HepG2 (cell line): ENCODE measurements at regions not wholly inside any gene's neighbourhood (a gene's known extent, or its start where the extent isn't known, plus 50 kb on each side); places are given as distances from the start of the nearest gene placed in this dataset.

Source experiments
- ATAC-seq: fragments of 200-7000 bp; cut with Tn5 transposase; 3 replicates; pipeline ENCODE4 v1.9.1; 2020; ENCODE audit warnings: mild to moderate bottlenecking, moderate library complexity
- BruUV-seq: library from RNA; stranded (reverse); fragments of 400-500 nt; replicated peaks from 2 replicates; lab custom pipeline; 2021; lab: Mats Ljungman, UMichigan
- CTCF ChIA-PET: fragments of 300-600 bp; formaldehyde crosslinking; extraction: SDS; loops from one replicate; lab custom pipeline; 2021; ENCODE audit warnings: low total read pairs, inconsistent platforms, low intra/inter-chr PET ratio; lab: Yijun Ruan, JAX
- POLR2A ChIA-PET: fragments of 350-600 bp; sonication (Branson Sonifier 250); formaldehyde crosslinking; loops from one replicate; lab custom pipeline; 2020; ENCODE audit warnings: antibody characterized with exemption, inconsistent platforms; lab: Yijun Ruan, JAX
- DNase-seq: peaks from one replicate; pipeline ENCODE4 v3.0.0-alpha.2; 2015; ENCODE audit warnings: low spot score
- FAIRE-seq: peaks from 3 replicates; lab custom pipeline; 2011; peaks lifted over from hg19 to GRCh38; lab: Jason Lieb, UNC
- H2AFZ ChIP-seq: one replicate; pipeline ENCODE4 v1.6.1; 2011; ENCODE audit warnings: low read length, inconsistent platforms
- H3K27ac ChIP-seq: fragments of 300-600 bp; 3 replicates; pipeline ENCODE4 v1.8.0; 2011; ENCODE audit warnings: mixed run types, mild to moderate bottlenecking, mixed read lengths, low read length, inconsistent platforms; ENCODE audit not compliant: insufficient read depth; ENCODE audit errors: extremely low read length
- H3K27me3 ChIP-seq, 2 experiments: fragments of 200-600 bp in 1 of 2; 2 replicates in 1 of 2; 3 replicates in 1 of 2; pipeline versions ENCODE4 v1.6.0 to v1.8.0; 2011; ENCODE audit warnings: low read length in 2 of 2, mild to moderate bottlenecking in 2 of 2, moderate library complexity in 2 of 2, inconsistent platforms in 1 of 2; ENCODE audit not compliant: insufficient read depth in 2 of 2, control insufficient read depth in 1 of 2
- H3K36me3 ChIP-seq, 2 experiments: fragments of 200-600 bp in 1 of 2; replicated peaks in 1 of 2; 2 replicates in 1 of 2; 3 replicates in 1 of 2; pipeline versions ENCODE4 v1.5.1 to v1.8.0; 2011; ENCODE audit warnings: low read length in 2 of 2, inconsistent platforms in 1 of 2; ENCODE audit not compliant: insufficient read depth in 2 of 2, control insufficient read depth in 1 of 2
- H3K4me1 ChIP-seq: 2 replicates; pipeline ENCODE4 v1.5.1; 2012; ENCODE audit warnings: low read length, inconsistent platforms; ENCODE audit not compliant: insufficient read depth
- H3K4me2 ChIP-seq: 2 replicates; pipeline ENCODE4 v1.6.0; 2011; ENCODE audit warnings: low read depth, low read length, inconsistent platforms
- H3K4me3 ChIP-seq, 3 experiments: fragments of 200-600 bp in 1 of 3; sonication (generic), shearing (Covaris generic) in 1 of 3; replicated peaks in 1 of 3; 2 replicates each; pipeline ENCODE4 v1.5.1; 2011 to 2016; ENCODE audit warnings: low read length in 3 of 3, inconsistent platforms in 2 of 3, low read depth in 2 of 3, mild to moderate bottlenecking in 2 of 3, control low read depth in 1 of 3, mixed read lengths in 1 of 3; ENCODE audit not compliant: insufficient read depth in 1 of 3
- H3K79me2 ChIP-seq: one replicate; pipeline ENCODE4 v1.6.1; 2011; ENCODE audit warnings: low read length, inconsistent platforms; ENCODE audit not compliant: insufficient read depth
- H3K9ac ChIP-seq: 2 replicates; pipeline ENCODE4 v1.6.0; 2011; ENCODE audit warnings: mild to moderate bottlenecking, low read depth, low read length, inconsistent platforms; ENCODE audit not compliant: insufficient read depth
- H3K9me3 ChIP-seq: 2 replicates; pipeline ENCODE4 v1.5.1; 2012; ENCODE audit warnings: mild to moderate bottlenecking, low read length
- H4K20me1 ChIP-seq: 2 replicates; pipeline ENCODE4 v1.6.0; 2011; ENCODE audit warnings: inconsistent platforms, mild to moderate bottlenecking, low read length, moderate library complexity; ENCODE audit not compliant: insufficient read depth
- ASH2L ChIP-seq: fragments of 300-600, 200-600 bp; sonication (generic); IDR thresholded peaks from 2 replicates; pipeline ENCODE4 v1.7.0; 2017; ENCODE audit warnings: low read depth, mild to moderate bottlenecking, moderate library complexity, mixed read lengths, low read length; ENCODE audit not compliant: insufficient read length
- CAMTA2 ChIP-seq: sonication (generic); formaldehyde crosslinking; IDR thresholded peaks from 2 replicates; pipeline ENCODE4 v1.4.0; 2020; ENCODE audit warnings: mild to moderate bottlenecking, missing genetic modification reagents, borderline replicate concordance
- E2F1 ChIP-seq: sonication (generic); formaldehyde crosslinking; IDR thresholded peaks from 2 replicates; pipeline ENCODE4 v1.5.0; 2020; ENCODE audit warnings: missing genetic modification reagents
- FOSL1 ChIP-seq: sonication (generic); formaldehyde crosslinking; IDR thresholded peaks from 2 replicates; pipeline ENCODE4 v1.9.0; 2021; ENCODE audit warnings: missing genetic modification reagents, borderline replicate concordance
- GZF1 ChIP-seq: sonication (generic); formaldehyde crosslinking; IDR thresholded peaks from 2 replicates; pipeline ENCODE4 v1.5.1; 2020; ENCODE audit warnings: mild to moderate bottlenecking, missing genetic modification reagents
- NAIF1 ChIP-seq: sonication (generic); formaldehyde crosslinking; IDR thresholded peaks from 2 replicates; pipeline ENCODE4 v1.5.0; 2020; ENCODE audit warnings: mild to moderate bottlenecking, missing genetic modification reagents, borderline replicate concordance
- TBL1XR1 ChIP-seq: fragments of 150-350 bp; IDR thresholded peaks from 2 replicates; pipeline ENCODE4 v1.6.1; 2014; ENCODE audit warnings: borderline replicate concordance, low read length; ENCODE audit not compliant: partially characterized antibody
- UBTF ChIP-seq: sonication (generic); formaldehyde crosslinking; IDR thresholded peaks from 2 replicates; pipeline ENCODE4 v1.4.0; 2020; ENCODE audit warnings: mild to moderate bottlenecking, missing genetic modification reagents
- USF2 ChIP-seq, 2 experiments: sonication (generic) in 1 of 2; formaldehyde crosslinking in 1 of 2; IDR thresholded peaks; 2 replicates each; pipeline versions ENCODE4 v1.5.1 to v1.6.1; 2011 to 2020; ENCODE audit warnings: borderline replicate concordance in 1 of 2, low read depth in 1 of 2, low read length in 1 of 2, mild to moderate bottlenecking in 1 of 2, missing genetic modification reagents in 1 of 2, moderate library complexity in 1 of 2
- ZNF207 ChIP-seq: fragments of 450-650 bp; IDR thresholded peaks from 2 replicates; pipeline ENCODE4 v1.6.1; 2016; ENCODE audit warnings: antibody characterized with exemption, borderline replicate concordance
- ZNF33A ChIP-seq: sonication (generic); formaldehyde crosslinking; IDR thresholded peaks from 2 replicates; pipeline ENCODE4 v1.5.1; 2020; ENCODE audit warnings: missing genetic modification reagents, mild to moderate bottlenecking, moderate library complexity, borderline replicate concordance
- ZNF383 ChIP-seq: sonication (generic); formaldehyde crosslinking; IDR thresholded peaks from 2 replicates; pipeline ENCODE4 v1.4.0; 2020; ENCODE audit warnings: missing genetic modification reagents, mild to moderate bottlenecking, borderline replicate concordance
- ZNF441 ChIP-seq: sonication (generic); formaldehyde crosslinking; IDR thresholded peaks from 2 replicates; pipeline ENCODE4 v1.7.0; 2021; ENCODE audit warnings: missing genetic modification reagents, borderline replicate concordance
- WGBS: methylation state at CpG from one replicate; pipeline ENCODE4 v1.1.6; 2017; ENCODE audit warnings: low lambda C conversion rate; 5-methylcytosine and 5-hydroxymethylcytosine counted together
- in situ Hi-C: cut with HindIII; loops from 2 replicates; pipeline ENCODE4 v1.10.0; 2017; ENCODE audit warnings: low pct_unique_long_range_greater_than_20kb; ENCODE audit not compliant: extremely low pct_ligation_motif_present
- intact Hi-C: fragments of 100-400 bp; cut with micrococcal nuclease; formaldehyde crosslinking; loops from one replicate; pipeline ENCODE4 v1.10.0; 2022; ENCODE audit not compliant: unreplicated experiment

GRCh38 chr11:19327280-19327679 lies 86.5 kb upstream of the E2F8 start:
- Histone ChIP-seq H3K79me2 (no peaks in the 10 kb centered on the region), H3K27me3 (peaks cover 0 to 5% of the 10 kb centered on the region in 2 experiments; a peak in 2 of 5 replicates), H4K20me1 (no peaks in the 10 kb centered on the region), H3K27ac (no peak overlapping the region), H2AFZ (no peak overlapping the region), H3K9me3 (no peaks in the 10 kb centered on the region), H3K4me1 (no peaks in the 10 kb centered on the region), H3K36me3 (no peaks in the 10 kb centered on the region), H3K9ac (no peak overlapping the region), H3K4me2 (no peak overlapping the region), H3K4me3 (no peak overlapping the region)
- CTCF ChIA-PET, result no interaction called here
- TF ChIP-seq ZNF207 (no peak), ZNF33A (no peak), TBL1XR1 (no peak), GZF1 (no peak), CAMTA2 (CRISPR knock-in tag) (no peak), ZNF441 (CRISPR knock-in tag) (no peak), UBTF (CRISPR knock-in tag) (no peak), NAIF1 (CRISPR knock-in tag) (no peak), USF2 (IDR thresholded peaks at IDR 0.05; ENCODE audit: low read depth, low read length) (no peak), USF2 (CRISPR knock-in tag; IDR thresholded peaks at IDR 0.05; ENCODE audit: borderline replicate concordance) (no peak), ZNF383 (no peak), E2F1 (CRISPR knock-in tag) (no peak), ASH2L (no peak), FOSL1 (no peak)
- 0% methylated on average over 3 of the region's 3 CpGs for WGBS
- POLR2A ChIA-PET, result no interaction called here
- FAIRE-seq (no peak), DNase-seq (no peak), ATAC-seq (no peak)
- no TSS peak for BruUV-seq
- intact Hi-C loops, result no loop called here
- in situ Hi-C loops, result no loop called here
